HEK293 (cell line): ENCODE measurements at regions not wholly inside any gene's neighbourhood (a gene's known extent, or its start where the extent isn't known, plus 50 kb on each side); places are given as distances from the start of the nearest gene placed in this dataset.

ENCODE experiments used
- ATF2 ChIP-seq: fragments of 450-650 bp; formaldehyde crosslinking; IDR thresholded peaks from 2 replicates; pipeline ENCODE4 v1.5.1; 2016; ENCODE audit warnings: missing biosample characterization, missing genetic modification characterization, low read depth
- SP2 ChIP-seq: fragments of 450-650 bp; formaldehyde crosslinking; IDR thresholded peaks from 2 replicates; pipeline ENCODE4 v1.5.1; 2016; ENCODE audit warnings: missing biosample characterization, missing genetic modification characterization
- TSHZ1 ChIP-seq: fragments of 450-650 bp; formaldehyde crosslinking; IDR thresholded peaks from 2 replicates; pipeline ENCODE4 v1.5.1; 2016; ENCODE audit warnings: missing biosample characterization, missing genetic modification characterization, borderline replicate concordance
- ZBTB8A ChIP-seq: fragments of 450-650 bp; formaldehyde crosslinking; IDR thresholded peaks from 2 replicates; pipeline ENCODE4 v1.5.1; 2016; ENCODE audit warnings: missing biosample characterization, missing genetic modification characterization
- ZNF16 ChIP-seq: fragments of 450-650 bp; formaldehyde crosslinking; IDR thresholded peaks from 2 replicates; pipeline ENCODE4 v1.5.1; 2016; ENCODE audit warnings: low read depth, missing biosample characterization, missing genetic modification characterization
- ZNF202 ChIP-seq: fragments of 450-650 bp; formaldehyde crosslinking; IDR thresholded peaks from 2 replicates; pipeline ENCODE4 v1.5.1; 2016; ENCODE audit warnings: missing biosample characterization, missing genetic modification characterization, borderline replicate concordance
- ZNF473 ChIP-seq: fragments of 450-650 bp; formaldehyde crosslinking; IDR thresholded peaks from 2 replicates; pipeline ENCODE4 v1.5.1; 2017; ENCODE audit warnings: missing biosample characterization, missing genetic modification characterization
- TF ChIP-seq, protein P1 (sequence below): fragments of 450-650 bp; formaldehyde crosslinking; IDR thresholded peaks from 2 replicates; pipeline ENCODE4 v1.5.1; 2016; ENCODE audit warnings: missing biosample characterization, missing genetic modification characterization
- TF ChIP-seq, protein P2 (sequence below): fragments of 450-650 bp; formaldehyde crosslinking; IDR thresholded peaks from 2 replicates; pipeline ENCODE4 v1.5.1; 2016; ENCODE audit warnings: missing biosample characterization, missing genetic modification characterization
- TF ChIP-seq, protein P3 (sequence below): fragments of 450-650 bp; formaldehyde crosslinking; IDR thresholded peaks from 2 replicates; pipeline ENCODE4 v1.5.1; 2016; ENCODE audit warnings: missing biosample characterization, missing genetic modification characterization
- TF ChIP-seq, protein P4 (sequence below): fragments of 450-650 bp; formaldehyde crosslinking; IDR thresholded peaks from 2 replicates; pipeline ENCODE4 v1.5.1; 2016; ENCODE audit warnings: missing biosample characterization, missing genetic modification characterization

DNA sequence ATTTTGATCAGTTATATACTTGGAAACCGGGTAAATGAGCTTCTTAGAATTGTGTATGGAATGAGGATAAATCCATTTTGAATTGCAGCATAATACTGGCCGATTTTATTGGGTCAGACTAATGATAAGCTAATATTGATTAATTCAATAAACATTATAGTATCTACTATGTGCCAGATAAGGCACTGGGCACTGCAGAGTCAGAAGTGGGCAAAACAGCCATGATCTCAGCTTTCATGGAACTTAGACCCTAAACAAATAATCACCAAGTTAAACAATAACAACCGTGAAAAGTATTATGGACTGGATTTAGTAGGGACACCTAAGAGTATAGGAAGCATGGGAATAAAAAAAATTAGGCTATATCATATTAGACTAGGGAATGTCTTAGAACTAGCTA is 297.0 kb upstream of the PKDCC start:
- TF ChIP-seq ZNF473 (no peak), ZNF202 (tag by site-specific recombination) (no peak), ZBTB8A (tag by site-specific recombination) (no peak), SP2 (no peak), ATF2 (no peak), TSHZ1 (tag by site-specific recombination) (no peak), ZNF16 (no peak)
- TF ChIP-seq, protein P1, sequence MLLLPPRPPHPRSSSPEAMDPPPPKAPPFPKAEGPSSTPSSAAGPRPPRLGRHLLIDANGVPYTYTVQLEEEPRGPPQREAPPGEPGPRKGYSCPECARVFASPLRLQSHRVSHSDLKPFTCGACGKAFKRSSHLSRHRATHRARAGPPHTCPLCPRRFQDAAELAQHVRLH (tag by site-specific recombination) = no peak
- TF ChIP-seq, protein P2, sequence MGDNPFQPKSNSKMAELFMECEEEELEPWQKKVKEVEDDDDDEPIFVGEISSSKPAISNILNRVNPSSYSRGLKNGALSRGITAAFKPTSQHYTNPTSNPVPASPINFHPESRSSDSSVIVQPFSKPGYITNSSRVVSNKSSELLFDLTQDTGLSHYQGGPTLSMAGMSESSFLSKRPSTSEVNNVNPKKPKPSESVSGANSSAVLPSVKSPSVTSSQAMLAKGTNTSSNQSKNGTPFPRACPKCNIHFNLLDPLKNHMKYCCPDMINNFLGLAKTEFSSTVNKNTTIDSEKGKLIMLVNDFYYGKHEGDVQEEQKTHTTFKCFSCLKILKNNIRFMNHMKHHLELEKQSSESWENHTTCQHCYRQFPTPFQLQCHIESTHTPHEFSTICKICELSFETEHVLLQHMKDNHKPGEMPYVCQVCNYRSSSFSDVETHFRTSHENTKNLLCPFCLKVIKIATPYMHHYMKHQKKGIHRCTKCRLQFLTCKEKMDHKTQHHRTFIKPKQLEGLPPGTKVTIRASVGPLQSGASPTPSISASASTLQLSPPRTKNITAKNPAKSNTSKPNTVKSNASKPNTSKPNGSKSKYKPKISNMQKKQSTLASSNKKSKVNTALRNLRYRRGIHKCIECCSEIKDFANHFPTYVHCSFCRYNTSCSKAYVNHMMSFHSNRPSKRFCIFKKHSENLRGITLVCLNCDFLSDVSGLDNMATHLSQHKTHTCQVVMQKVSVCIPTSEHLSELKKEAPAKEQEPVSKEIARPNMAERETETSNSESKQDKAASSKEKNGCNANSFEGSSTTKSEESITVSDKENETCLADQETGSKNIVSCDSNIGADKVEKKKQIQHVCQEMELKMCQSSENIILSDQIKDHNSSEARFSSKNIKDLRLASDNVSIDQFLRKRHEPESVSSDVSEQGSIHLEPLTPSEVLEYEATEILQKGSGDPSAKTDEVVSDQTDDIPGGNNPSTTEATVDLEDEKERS (tag by site-specific recombination) = no peak
- TF ChIP-seq, protein P3, sequence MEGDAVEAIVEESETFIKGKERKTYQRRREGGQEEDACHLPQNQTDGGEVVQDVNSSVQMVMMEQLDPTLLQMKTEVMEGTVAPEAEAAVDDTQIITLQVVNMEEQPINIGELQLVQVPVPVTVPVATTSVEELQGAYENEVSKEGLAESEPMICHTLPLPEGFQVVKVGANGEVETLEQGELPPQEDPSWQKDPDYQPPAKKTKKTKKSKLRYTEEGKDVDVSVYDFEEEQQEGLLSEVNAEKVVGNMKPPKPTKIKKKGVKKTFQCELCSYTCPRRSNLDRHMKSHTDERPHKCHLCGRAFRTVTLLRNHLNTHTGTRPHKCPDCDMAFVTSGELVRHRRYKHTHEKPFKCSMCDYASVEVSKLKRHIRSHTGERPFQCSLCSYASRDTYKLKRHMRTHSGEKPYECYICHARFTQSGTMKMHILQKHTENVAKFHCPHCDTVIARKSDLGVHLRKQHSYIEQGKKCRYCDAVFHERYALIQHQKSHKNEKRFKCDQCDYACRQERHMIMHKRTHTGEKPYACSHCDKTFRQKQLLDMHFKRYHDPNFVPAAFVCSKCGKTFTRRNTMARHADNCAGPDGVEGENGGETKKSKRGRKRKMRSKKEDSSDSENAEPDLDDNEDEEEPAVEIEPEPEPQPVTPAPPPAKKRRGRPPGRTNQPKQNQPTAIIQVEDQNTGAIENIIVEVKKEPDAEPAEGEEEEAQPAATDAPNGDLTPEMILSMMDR (tag by site-specific recombination) = no peak
- TF ChIP-seq, protein P4, sequence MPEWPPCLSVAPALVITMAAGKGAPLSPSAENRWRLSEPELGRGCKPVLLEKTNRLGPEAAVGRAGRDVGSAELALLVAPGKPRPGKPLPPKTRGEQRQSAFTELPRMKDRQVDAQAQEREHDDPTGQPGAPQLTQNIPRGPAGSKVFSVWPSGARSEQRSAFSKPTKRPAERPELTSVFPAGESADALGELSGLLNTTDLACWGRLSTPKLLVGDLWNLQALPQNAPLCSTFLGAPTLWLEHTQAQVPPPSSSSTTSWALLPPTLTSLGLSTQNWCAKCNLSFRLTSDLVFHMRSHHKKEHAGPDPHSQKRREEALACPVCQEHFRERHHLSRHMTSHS (tag by site-specific recombination) = no peak
